ENCODE measurements at regions not wholly inside any gene's neighbourhood (a gene's known extent, or its start where the extent isn't known, plus 50 kb on each side); places are given as distances from the start of the nearest gene placed in this dataset.

DNA sequence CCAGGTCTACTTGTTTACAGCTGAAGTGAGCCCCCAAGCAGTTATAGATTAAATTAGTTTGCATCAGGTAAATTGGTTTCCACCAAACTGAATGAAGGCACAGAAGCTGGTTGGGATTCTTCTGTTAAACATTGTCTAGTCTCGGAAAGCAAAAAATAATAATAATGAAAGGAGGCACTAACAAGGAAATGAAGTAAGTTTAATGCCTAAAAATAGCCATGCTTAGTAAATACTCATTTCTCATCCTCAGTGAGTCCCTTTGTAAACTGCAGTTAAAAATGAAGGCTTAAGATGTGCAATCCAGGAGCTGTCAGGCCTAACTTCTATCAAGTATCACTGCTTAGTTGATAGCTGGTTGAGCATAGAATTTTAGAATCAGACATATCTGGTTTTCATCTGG lies 113.5 kb downstream of the BTG1 start:
- TF ChIP-seq, protein P1, sequence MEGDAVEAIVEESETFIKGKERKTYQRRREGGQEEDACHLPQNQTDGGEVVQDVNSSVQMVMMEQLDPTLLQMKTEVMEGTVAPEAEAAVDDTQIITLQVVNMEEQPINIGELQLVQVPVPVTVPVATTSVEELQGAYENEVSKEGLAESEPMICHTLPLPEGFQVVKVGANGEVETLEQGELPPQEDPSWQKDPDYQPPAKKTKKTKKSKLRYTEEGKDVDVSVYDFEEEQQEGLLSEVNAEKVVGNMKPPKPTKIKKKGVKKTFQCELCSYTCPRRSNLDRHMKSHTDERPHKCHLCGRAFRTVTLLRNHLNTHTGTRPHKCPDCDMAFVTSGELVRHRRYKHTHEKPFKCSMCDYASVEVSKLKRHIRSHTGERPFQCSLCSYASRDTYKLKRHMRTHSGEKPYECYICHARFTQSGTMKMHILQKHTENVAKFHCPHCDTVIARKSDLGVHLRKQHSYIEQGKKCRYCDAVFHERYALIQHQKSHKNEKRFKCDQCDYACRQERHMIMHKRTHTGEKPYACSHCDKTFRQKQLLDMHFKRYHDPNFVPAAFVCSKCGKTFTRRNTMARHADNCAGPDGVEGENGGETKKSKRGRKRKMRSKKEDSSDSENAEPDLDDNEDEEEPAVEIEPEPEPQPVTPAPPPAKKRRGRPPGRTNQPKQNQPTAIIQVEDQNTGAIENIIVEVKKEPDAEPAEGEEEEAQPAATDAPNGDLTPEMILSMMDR (IDR thresholded peaks at IDR 0.05), result no peak
- TF ChIP-seq POLR2A (IDR thresholded peaks at IDR 0.05), result no peak

Measured in uterus (tissue), 2 donors.